DND-41 (cell line): ENCODE measurements at regions not wholly inside any gene's neighbourhood (a gene's known extent, or its start where the extent isn't known, plus 50 kb on each side); places are given as distances from the start of the nearest gene placed in this dataset.
"Not testable (repeated sequence)": the region's sequence is repeated elsewhere in the genome, so short reads cannot be mapped to it uniquely, and the experiment has no call there.

Experiments used
- EZH2 ChIP-seq: IDR thresholded peaks from 3 replicates; pipeline ENCODE4 v1.6.1; 2012; ENCODE audit warnings: borderline replicate concordance, low read depth, mild to moderate bottlenecking, moderate library complexity, low read length, inconsistent platforms; ENCODE audit not compliant: severe bottlenecking
- TF ChIP-seq, protein P1 (sequence below): IDR thresholded peaks from 2 replicates; pipeline ENCODE4 v1.5.1; 2012; ENCODE audit warnings: borderline replicate concordance, low read length, moderate library complexity, mild to moderate bottlenecking; ENCODE audit not compliant: poor library complexity, severe bottlenecking; ENCODE audit errors: extremely low read depth

GRCh38 chr16:54873716-54874373 lies 56.8 kb upstream of the IRX5 start:
- TF ChIP-seq, protein P1, sequence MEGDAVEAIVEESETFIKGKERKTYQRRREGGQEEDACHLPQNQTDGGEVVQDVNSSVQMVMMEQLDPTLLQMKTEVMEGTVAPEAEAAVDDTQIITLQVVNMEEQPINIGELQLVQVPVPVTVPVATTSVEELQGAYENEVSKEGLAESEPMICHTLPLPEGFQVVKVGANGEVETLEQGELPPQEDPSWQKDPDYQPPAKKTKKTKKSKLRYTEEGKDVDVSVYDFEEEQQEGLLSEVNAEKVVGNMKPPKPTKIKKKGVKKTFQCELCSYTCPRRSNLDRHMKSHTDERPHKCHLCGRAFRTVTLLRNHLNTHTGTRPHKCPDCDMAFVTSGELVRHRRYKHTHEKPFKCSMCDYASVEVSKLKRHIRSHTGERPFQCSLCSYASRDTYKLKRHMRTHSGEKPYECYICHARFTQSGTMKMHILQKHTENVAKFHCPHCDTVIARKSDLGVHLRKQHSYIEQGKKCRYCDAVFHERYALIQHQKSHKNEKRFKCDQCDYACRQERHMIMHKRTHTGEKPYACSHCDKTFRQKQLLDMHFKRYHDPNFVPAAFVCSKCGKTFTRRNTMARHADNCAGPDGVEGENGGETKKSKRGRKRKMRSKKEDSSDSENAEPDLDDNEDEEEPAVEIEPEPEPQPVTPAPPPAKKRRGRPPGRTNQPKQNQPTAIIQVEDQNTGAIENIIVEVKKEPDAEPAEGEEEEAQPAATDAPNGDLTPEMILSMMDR, result not testable (repeated sequence)
- TF ChIP-seq EZH2, result not testable (repeated sequence)
